IMR-90 (cell line): ENCODE measurements at regions not wholly inside any gene's neighbourhood (a gene's known extent, or its start where the extent isn't known, plus 50 kb on each side); places are given as distances from the start of the nearest gene placed in this dataset.
"Not testable (repeated sequence)": the region's sequence is repeated elsewhere in the genome, so short reads cannot be mapped to it uniquely, and the experiment has no call there.

Source experiments
- ATAC-seq: fragments of 200-7000 bp; cut with Tn5 transposase; 2 replicates; pipeline ENCODE4 v1.9.1; 2020; ENCODE audit warnings: low read depth, mild to moderate bottlenecking, moderate library complexity
- BruUV-seq: library from RNA; stranded (reverse); fragments of 400-500 nt; replicated peaks from 2 replicates; lab custom pipeline; 2021; lab: Mats Ljungman, UMichigan
- CTCF ChIA-PET: fragments of 300-600 bp; formaldehyde crosslinking; extraction: SDS; loops from one replicate; lab custom pipeline; 2021; ENCODE audit warnings: antibody characterized with exemption; lab: Yijun Ruan, JAX
- POLR2A ChIA-PET: fragments of 300-600 bp; sonication (Branson Sonifier 250); formaldehyde crosslinking; loops from one replicate; lab custom pipeline; 2022; ENCODE audit warnings: antibody characterized with exemption; ENCODE audit not compliant: unreplicated experiment; lab: Charles Lee
- DNase-seq: peaks from one replicate; pipeline ENCODE4 v3.0.0; 2013
- H2AFZ ChIP-seq: replicated peaks from 2 replicates; pipeline ENCODE3; 2013; ENCODE audit warnings: low read length, mild to moderate bottlenecking; ENCODE audit not compliant: poor library complexity
- H2AK5ac ChIP-seq: 2 replicates; pipeline ENCODE4 v1.6.1; 2013; ENCODE audit warnings: low read depth, low read length, inconsistent platforms
- H2AK9ac ChIP-seq: replicated peaks from 2 replicates; pipeline ENCODE3; 2013; ENCODE audit warnings: mild to moderate bottlenecking, low read depth, low read length, moderate library complexity; ENCODE audit not compliant: poor library complexity
- H2BK120ac ChIP-seq: 2 replicates; pipeline ENCODE4 v1.6.1; 2013; ENCODE audit warnings: low read depth, low read length, inconsistent platforms
- H2BK15ac ChIP-seq: 3 replicates; pipeline ENCODE4 v1.6.1; 2013; ENCODE audit warnings: low read depth, low read length, inconsistent platforms
- H2BK20ac ChIP-seq: 2 replicates; pipeline ENCODE4 v1.6.1; 2013; ENCODE audit warnings: low read depth, mild to moderate bottlenecking, inconsistent platforms, low read length, moderate library complexity
- H2BK5ac ChIP-seq: 2 replicates; pipeline ENCODE4 v1.6.1; 2013; ENCODE audit warnings: mild to moderate bottlenecking, low read depth, low read length, inconsistent platforms; ENCODE audit not compliant: poor library complexity, severe bottlenecking
- H3K14ac ChIP-seq: replicated peaks from 2 replicates; pipeline ENCODE4 v1.6.1; 2013; ENCODE audit warnings: low read depth, low read length, inconsistent platforms
- H3K18ac ChIP-seq: 2 replicates; pipeline ENCODE4 v1.6.1; 2013; ENCODE audit warnings: low read depth, low read length, control low read depth
- H3K23ac ChIP-seq: 2 replicates; pipeline ENCODE4 v1.6.1; 2013; ENCODE audit warnings: low read depth, low read length, inconsistent platforms
- H3K27ac ChIP-seq: 2 replicates; pipeline ENCODE4 v1.5.1; 2013; ENCODE audit warnings: mild to moderate bottlenecking, control low read depth, low read length; ENCODE audit not compliant: insufficient read depth
- H3K27me3 ChIP-seq: 2 replicates; pipeline ENCODE4 v1.6.1; 2013; ENCODE audit warnings: low read length; ENCODE audit not compliant: control insufficient read depth, insufficient read depth
- H3K36me3 ChIP-seq: 2 replicates; pipeline ENCODE4 v1.6.1; 2013; ENCODE audit warnings: low read length, mixed read lengths; ENCODE audit not compliant: control insufficient read depth, insufficient read depth
- H3K4ac ChIP-seq: 2 replicates; pipeline ENCODE4 v1.6.1; 2013; ENCODE audit warnings: low read depth, low read length, inconsistent platforms
- H3K4me1 ChIP-seq: 2 replicates; pipeline ENCODE4 v1.6.1; 2013; ENCODE audit warnings: low read length, mixed read lengths; ENCODE audit not compliant: control insufficient read depth, insufficient read depth
- H3K4me2 ChIP-seq: 2 replicates; pipeline ENCODE4 v1.6.1; 2013; ENCODE audit warnings: low read depth, mild to moderate bottlenecking, control low read depth, low read length, moderate library complexity
- H3K4me3 ChIP-seq: 2 replicates; pipeline ENCODE4 v1.5.1; 2013; ENCODE audit warnings: low read depth, mild to moderate bottlenecking, control low read depth, low read length, moderate library complexity; ENCODE audit not compliant: insufficient read depth
- H3K56ac ChIP-seq: 2 replicates; pipeline ENCODE4 v1.6.1; 2013; ENCODE audit warnings: low read length, inconsistent platforms; ENCODE audit not compliant: insufficient read depth; ENCODE audit errors: extremely low read depth
- H3K79me1 ChIP-seq, 2 experiments: 2 replicates each; pipeline ENCODE4 v1.6.1; 2013; ENCODE audit warnings: low read length in 2 of 2, inconsistent platforms in 1 of 2, low read depth in 1 of 2
- H3K9ac ChIP-seq: 2 replicates; pipeline ENCODE4 v1.6.1; 2013; ENCODE audit warnings: low read depth, low read length, control low read depth
- H3K9me1 ChIP-seq: 2 replicates; pipeline ENCODE4 v1.6.1; 2013; ENCODE audit warnings: low read length, inconsistent platforms; ENCODE audit not compliant: insufficient read depth
- H3K9me3 ChIP-seq: 2 replicates; pipeline ENCODE4 v1.6.1; 2013; ENCODE audit warnings: low read length; ENCODE audit not compliant: control insufficient read depth, insufficient read depth
- H4K20me1 ChIP-seq: 2 replicates; pipeline ENCODE4 v1.6.1; 2013; ENCODE audit warnings: low read length, inconsistent platforms; ENCODE audit not compliant: insufficient read depth
- H4K5ac ChIP-seq: 2 replicates; pipeline ENCODE4 v1.6.1; 2013; ENCODE audit warnings: mild to moderate bottlenecking, low read depth, low read length, control low read depth
- H4K8ac ChIP-seq, 2 experiments: 2 replicates each; pipeline ENCODE4 v1.6.1; 2013; ENCODE audit warnings: low read depth in 2 of 2, low read length in 2 of 2, control low read depth in 1 of 2, inconsistent platforms in 1 of 2
- H4K91ac ChIP-seq: 2 replicates; pipeline ENCODE4 v1.6.1; 2013; ENCODE audit warnings: low read depth, low read length, inconsistent platforms; ENCODE audit not compliant: insufficient read depth
- BHLHE40 ChIP-seq: fragments of 150-350 bp; IDR thresholded peaks from 2 replicates; pipeline ENCODE4 v1.6.1; 2016; ENCODE audit warnings: mild to moderate bottlenecking, low read depth, low read length
- CHD1 ChIP-seq: IDR thresholded peaks from 2 replicates; pipeline ENCODE4 v1.6.1; 2012; ENCODE audit warnings: low read depth, low read length, improper control_type of control experiment
- FOS ChIP-seq: fragments of 150-350 bp; IDR thresholded peaks from 2 replicates; pipeline ENCODE4 v1.6.1; 2016; ENCODE audit warnings: low read depth, low read length
- MAFK ChIP-seq: IDR thresholded peaks from 2 replicates; pipeline ENCODE4 v1.6.1; 2012; ENCODE audit warnings: low read depth, low read length, improper control_type of control experiment
- MXI1 ChIP-seq: IDR thresholded peaks from 2 replicates; pipeline ENCODE4 v1.6.1; 2012; ENCODE audit warnings: low read depth, mild to moderate bottlenecking, low read length, moderate library complexity, borderline replicate concordance
- RAD21 ChIP-seq: IDR thresholded peaks from 2 replicates; pipeline ENCODE4 v1.6.1; 2012; ENCODE audit warnings: low read length, improper control_type of control experiment
- RCOR1 ChIP-seq: IDR thresholded peaks from 2 replicates; pipeline ENCODE4 v1.6.1; 2012; ENCODE audit warnings: mild to moderate bottlenecking, low read length, improper control_type of control experiment; ENCODE audit not compliant: insufficient replicate concordance
- RFX5 ChIP-seq: IDR thresholded peaks from 2 replicates; pipeline ENCODE4 v1.8.0; 2012; ENCODE audit warnings: low read depth, mild to moderate bottlenecking, low read length, moderate library complexity
- SMC3 ChIP-seq: fragments of 150-350 bp; IDR thresholded peaks from 2 replicates; pipeline ENCODE4 v1.6.1; 2016; ENCODE audit warnings: low read depth, mild to moderate bottlenecking, antibody characterized with exemption, low read length, moderate library complexity
- WGBS, 2 experiments: methylation state at CpG; one replicate each; pipeline versions ENCODE4 v1.1.5 to v1.1.7; 2013; ENCODE audit warnings: missing lambda C conversion rate in 2 of 2; ENCODE audit not compliant: insufficient read length in 1 of 2; ENCODE audit errors: extremely low coverage in 2 of 2; 5-methylcytosine and 5-hydroxymethylcytosine counted together
- dilution Hi-C: fragments of 300-500 bp; cut with HindIII; formaldehyde crosslinking; loops from one replicate; pipeline ENCODE4 v1.14.3; 2018; ENCODE audit warnings: low sequenced_read_pairs; ENCODE audit not compliant: unreplicated experiment
- in situ Hi-C: fragments of 300-500 bp; cut with MboI; formaldehyde crosslinking; loops from 3 replicates; pipeline ENCODE4 v1.14.3; 2019; ENCODE audit warnings: low sequenced_read_pairs, inconsistent platforms, mixed read lengths
- intact Hi-C: fragments of 100-400 bp; cut with micrococcal nuclease; formaldehyde crosslinking; loops from 2 replicates; pipeline ENCODE4 v1.10.0; 2022

DNA sequence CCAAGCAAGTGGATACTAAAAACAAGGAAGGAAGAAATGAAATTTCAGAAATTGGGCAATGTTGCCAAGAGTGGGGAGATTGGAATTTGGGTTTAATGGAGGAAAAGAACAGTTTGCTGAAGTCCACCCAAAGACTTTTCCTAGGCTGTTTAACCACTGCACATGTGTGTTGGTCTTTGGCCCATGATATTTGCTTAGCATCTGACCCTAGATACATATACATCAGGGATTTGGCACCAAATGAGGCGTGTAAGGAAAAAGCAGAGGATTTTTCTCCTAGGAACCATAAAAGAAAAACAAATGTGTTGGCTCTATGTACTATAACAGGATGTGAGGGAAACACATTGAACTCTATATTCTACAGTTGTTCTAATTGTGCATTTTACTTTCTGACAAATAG, 80.7 kb upstream of the CD28 start:
- Histone ChIP-seq H3K9me1 (no peaks in the 10 kb centered on the region; the same call in 1 of the 2 replicates), H3K4me1 (peaks cover 16% of the 10 kb centered on the region), H3K4me3 (no peak overlapping the region), H2BK120ac (peak overlapping the region; percentile 70), H3K9ac (no peak overlapping the region), H3K4me2 (no peak overlapping the region), H3K27ac (peak overlapping the region; percentile 73; the same call in 1 of the 2 replicates), H4K8ac (no peak overlapping the region; a peak in 1 of 4 replicates), H4K91ac (peak overlapping the region; percentile 64), H3K56ac (no peak overlapping the region), H2AFZ (no peak overlapping the region), H3K4ac (peak overlapping the region; percentile 44; the same call in 1 of the 2 replicates), H3K23ac (no peak overlapping the region), H2AK5ac (0 out of 2 replicates have a peak overlapping the region, but pooled peaks have one; percentile 11), H4K20me1 (no peaks in the 10 kb centered on the region), H3K14ac (peak overlapping the region; percentile 17; the same call in 1 of the 2 replicates), H3K18ac (peak overlapping the region; percentile 87), H3K36me3 (no peaks in the 10 kb centered on the region), H3K27me3 (no peaks in the 10 kb centered on the region), H2AK9ac (no peak overlapping the region), H3K79me1 (peaks cover 0 to 3% of the 10 kb centered on the region in 2 experiments; a peak in 1 of 4 replicates), H3K9me3 (peaks cover 6% of the 10 kb centered on the region), H4K5ac (peak overlapping the region; percentile 76), H2BK5ac (peak overlapping the region; percentile 93), H2BK20ac (peak overlapping the region; percentile 82), H2BK15ac (peak overlapping the region; percentile 79; the same call in 2 of the 3 replicates)
- intact Hi-C loops = loop anchor here (2.0 kb wide), 2 partner anchors 157 to 183 kb away; no protein-coding TSS in a partner anchor
- ChIA-PET CTCF (no interaction called here), POLR2A (no interaction called here)
- BruUV-seq = no TSS peak
- no CpG with 5 or more reads among the region's 1 CpG for WGBS, 2 experiments
- TF ChIP-seq SMC3 (no peak), RAD21 (no peak), BHLHE40 (no peak), MAFK (no peak), RCOR1 (no peak), FOS (no peak), MXI1 (no peak), RFX5 (no peak), CHD1 (no peak)
- ATAC-seq = no peak
- DNase-seq = no peak
- in situ Hi-C loops = no loop called here
- dilution Hi-C loops = no loop called here

DNA sequence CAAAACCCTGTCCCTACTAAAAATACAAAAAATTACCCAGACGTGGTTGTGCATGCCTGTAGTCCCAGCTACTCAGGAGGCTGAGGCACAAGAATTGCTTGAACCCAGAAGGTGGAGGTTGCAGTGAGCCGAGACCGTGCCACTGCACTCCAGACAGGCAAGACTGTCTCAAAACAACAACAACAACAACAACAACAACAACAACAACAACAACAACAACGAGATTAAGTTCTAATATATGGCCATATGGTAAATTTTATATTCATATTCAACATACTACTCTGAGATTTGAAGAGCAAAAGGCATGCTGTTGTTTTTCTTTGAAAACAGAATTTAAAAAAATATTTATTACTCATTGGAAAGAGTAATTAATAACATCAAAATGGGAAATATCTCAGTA, 80.2 kb upstream of the CD28 start:
- intact Hi-C loops = loop anchor here (2.0 kb wide), 2 partner anchors 157 to 183 kb away; no protein-coding TSS in a partner anchor
- CTCF ChIA-PET = not testable (repeated sequence)

More for the DNA sequence above, 80.2 kb upstream of the CD28 start:
- BruUV-seq, DNase-seq, H3K9me1 ChIP-seq, in situ Hi-C loops, H3K36me3 ChIP-seq, H3K79me1 ChIP-seq, H3K9ac ChIP-seq, H3K9me3 ChIP-seq, H3K4me3 ChIP-seq, ATAC-seq, H2AFZ ChIP-seq, H3K14ac ChIP-seq, H3K27me3 ChIP-seq, H4K8ac ChIP-seq, H2AK9ac ChIP-seq, POLR2A ChIA-PET, dilution Hi-C loops, H4K20me1 ChIP-seq, H3K23ac ChIP-seq, H3K56ac ChIP-seq, H2AK5ac ChIP-seq, H3K4me2 ChIP-seq: not testable (repeated sequence)
- Histone ChIP-seq H2BK5ac (peak overlapping the region; percentile 93), H2BK15ac (peak overlapping the region; percentile 79; the same call in 1 of the 3 replicates), H3K27ac (peak overlapping the region; percentile 73; the same call in 1 of the 2 replicates), H4K91ac (peak overlapping the region; percentile 64; the same call in 1 of the 2 replicates), H2BK120ac (peak overlapping the region; percentile 70), H4K5ac (peak overlapping the region; percentile 76), H2BK20ac (peak overlapping the region; percentile 37), H3K4ac (peak overlapping the region; percentile 43; the same call in 1 of the 2 replicates), H3K18ac (peak overlapping the region; percentile 87), H3K4me1 (peaks cover 16% of the 10 kb centered on the region)
- 100% methylated on average over 1 of the region's 4 CpGs; no CpG with 5 or more reads in 1 of the 2 experiments for WGBS, 2 experiments
